IPS-18a (cell line): ENCODE measurements at regions not wholly inside any gene's neighbourhood (a gene's known extent, or its start where the extent isn't known, plus 50 kb on each side); places are given as distances from the start of the nearest gene placed in this dataset.
"Not testable (repeated sequence)": the region's sequence is repeated elsewhere in the genome, so short reads cannot be mapped to it uniquely, and the experiment has no call there.

Experiments
- H3K27ac ChIP-seq: one replicate; pipeline ENCODE4 v1.5.1; 2013; ENCODE audit warnings: low read length
- H3K27me3 ChIP-seq: one replicate; pipeline ENCODE4 v1.6.1; 2013; ENCODE audit warnings: mild to moderate bottlenecking, low read length; ENCODE audit not compliant: control insufficient read depth, insufficient read depth
- H3K36me3 ChIP-seq: one replicate; pipeline ENCODE4 v1.6.1; 2013; ENCODE audit warnings: low read depth, low read length; ENCODE audit not compliant: control insufficient read depth
- H3K4me1 ChIP-seq: one replicate; pipeline ENCODE4 v1.6.1; 2013; ENCODE audit warnings: low read depth, low read length; ENCODE audit not compliant: control insufficient read depth
- H3K4me3 ChIP-seq: one replicate; pipeline ENCODE4 v1.5.1; 2013; ENCODE audit warnings: low read length
- H3K9ac ChIP-seq: one replicate; pipeline ENCODE4 v1.6.1; 2013; ENCODE audit warnings: mild to moderate bottlenecking, low read length, moderate library complexity
- H3K9me3 ChIP-seq: one replicate; pipeline ENCODE4 v1.6.1; 2013; ENCODE audit warnings: low read depth, low read length; ENCODE audit not compliant: control insufficient read depth

- no peak overlapping the region for H3K4me3 ChIP-seq
- no peaks in the 10 kb centered on the region for H3K36me3 ChIP-seq
- H3K9ac ChIP-seq: no peak overlapping the region
- no peaks in the 10 kb centered on the region for H3K9me3 ChIP-seq
- no peak overlapping the region for H3K27ac ChIP-seq
- H3K27me3 ChIP-seq: no peaks in the 10 kb centered on the region
- no peaks in the 10 kb centered on the region for H3K4me1 ChIP-seq
These were observed 114.5 kb upstream of the LYPLAL1 start for GRCh38 chr1:219058891-219059820.

DNA sequence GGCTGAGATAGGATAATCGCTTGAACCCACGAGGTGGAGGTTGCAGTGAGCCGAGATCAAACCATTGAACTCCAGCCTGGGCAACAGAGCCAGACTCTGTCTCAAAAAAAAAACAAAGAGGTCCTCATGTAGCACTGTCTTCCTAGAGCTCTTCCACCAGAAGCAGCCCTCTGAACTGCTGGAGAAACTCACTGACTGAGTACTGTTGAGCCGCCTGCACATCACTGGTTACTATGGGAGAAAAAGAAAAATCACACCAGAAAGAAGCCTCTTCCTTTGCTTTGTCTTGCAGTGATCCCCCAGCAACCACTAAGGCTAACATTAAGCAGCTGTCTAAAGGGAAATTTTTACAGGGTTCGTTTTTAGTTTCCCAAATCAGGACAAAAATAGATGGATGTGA, 112.9 kb upstream of the LYPLAL1 start:
- H3K27me3 ChIP-seq: no peaks in the 10 kb centered on the region
- H3K9me3 ChIP-seq: no peaks in the 10 kb centered on the region
- H3K4me1 ChIP-seq: no peaks in the 10 kb centered on the region
- no peak overlapping the region for H3K9ac ChIP-seq
- H3K27ac ChIP-seq: no peak overlapping the region
- no peaks in the 10 kb centered on the region for H3K36me3 ChIP-seq
- no peak overlapping the region for H3K4me3 ChIP-seq

DNA sequence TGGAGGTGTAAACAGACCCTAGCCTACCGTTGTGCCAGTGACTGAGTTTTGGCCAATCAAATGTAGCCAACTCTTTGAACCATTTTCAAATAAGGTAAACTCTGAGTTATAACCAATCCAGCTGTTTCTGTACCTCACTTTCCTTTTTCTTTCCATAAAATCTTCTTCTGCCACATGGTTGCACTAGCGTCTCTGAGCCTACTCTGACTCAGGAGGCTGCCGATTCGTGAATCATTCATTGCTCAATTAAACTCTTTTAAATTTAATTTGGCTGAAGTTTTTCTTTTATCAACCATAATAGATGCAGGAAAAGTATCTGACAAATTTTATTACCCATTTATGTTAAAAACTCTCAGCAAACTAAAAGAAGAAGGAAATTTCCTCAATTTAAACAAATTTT, 111.5 kb upstream of the LYPLAL1 start:
- Histone ChIP-seq H3K9me3 (no peaks in the 10 kb centered on the region), H3K27me3 (no peaks in the 10 kb centered on the region), H3K9ac (no peak overlapping the region), H3K4me1 (no peaks in the 10 kb centered on the region), H3K27ac (no peak overlapping the region), H3K4me3 (no peak overlapping the region), H3K36me3 (no peaks in the 10 kb centered on the region)

- H3K27ac ChIP-seq: no peak overlapping the region
- H3K4me1 ChIP-seq: no peaks in the 10 kb centered on the region
- H3K9me3 ChIP-seq: no peaks in the 10 kb centered on the region
- no peaks in the 10 kb centered on the region for H3K36me3 ChIP-seq
- no peak overlapping the region for H3K9ac ChIP-seq
- no peak overlapping the region for H3K4me3 ChIP-seq
- no peaks in the 10 kb centered on the region for H3K27me3 ChIP-seq
These were observed 107.6 kb upstream of the LYPLAL1 start for GRCh38 chr1:219066098-219066497.

DNA sequence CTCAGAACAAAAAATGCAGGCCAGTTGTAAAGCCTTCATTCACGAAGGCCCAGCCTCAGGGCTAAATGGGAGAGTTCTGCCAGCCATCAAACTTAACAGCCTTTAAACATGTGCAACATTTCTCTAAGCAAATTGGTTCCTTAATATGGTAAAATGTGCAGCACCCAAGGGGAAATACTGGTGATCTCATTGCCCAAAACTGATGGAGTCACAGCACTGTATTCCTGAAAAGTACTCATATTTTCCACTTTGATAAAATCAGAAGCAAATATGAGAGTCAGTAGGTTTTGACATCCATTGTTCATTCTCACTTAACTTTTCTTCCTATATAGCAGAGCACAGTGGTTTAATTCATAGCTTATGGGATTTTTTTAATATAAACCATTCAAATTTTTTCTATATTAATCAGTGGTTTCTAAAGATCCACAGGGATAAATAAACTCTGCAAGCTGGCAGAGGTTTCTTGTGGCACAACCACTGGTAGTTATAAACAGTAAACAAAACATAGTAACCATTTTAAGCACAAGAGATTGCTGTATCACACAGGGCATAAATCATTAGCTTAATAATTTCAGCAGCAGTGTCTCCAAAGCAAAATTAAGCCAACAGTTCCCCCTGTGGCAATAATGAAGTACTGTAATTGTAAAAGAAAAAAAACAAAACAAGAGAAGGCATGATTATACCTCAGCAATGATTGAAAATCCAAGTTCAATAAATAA, 106.9 kb upstream of the LYPLAL1 start:
- no peaks in the 10 kb centered on the region for H3K9me3 ChIP-seq
- H3K4me3 ChIP-seq: no peak overlapping the region
- H3K4me1 ChIP-seq: no peaks in the 10 kb centered on the region
- H3K9ac ChIP-seq: no peak overlapping the region
- H3K27me3 ChIP-seq: no peaks in the 10 kb centered on the region
- H3K36me3 ChIP-seq: no peaks in the 10 kb centered on the region
- no peak overlapping the region for H3K27ac ChIP-seq

DNA sequence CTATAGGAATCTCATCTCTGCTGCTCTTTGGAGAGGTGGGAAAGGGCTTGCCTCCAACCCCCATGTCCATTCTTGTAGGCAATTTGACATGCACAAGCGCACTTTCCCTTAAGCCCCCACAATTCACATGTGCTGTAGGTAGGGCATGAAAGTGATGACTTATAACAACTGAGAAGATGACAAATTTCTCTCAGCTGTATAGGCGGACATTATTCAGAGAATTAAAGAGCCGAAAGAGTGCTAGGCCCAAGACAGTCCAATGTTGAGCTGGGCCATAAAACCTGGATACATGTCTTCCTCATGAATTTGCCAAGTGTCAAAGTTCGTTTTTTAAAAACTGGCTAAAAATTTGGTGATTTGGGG, 106.3 kb upstream of the LYPLAL1 start:
- no peak overlapping the region for H3K27ac ChIP-seq

DNA sequence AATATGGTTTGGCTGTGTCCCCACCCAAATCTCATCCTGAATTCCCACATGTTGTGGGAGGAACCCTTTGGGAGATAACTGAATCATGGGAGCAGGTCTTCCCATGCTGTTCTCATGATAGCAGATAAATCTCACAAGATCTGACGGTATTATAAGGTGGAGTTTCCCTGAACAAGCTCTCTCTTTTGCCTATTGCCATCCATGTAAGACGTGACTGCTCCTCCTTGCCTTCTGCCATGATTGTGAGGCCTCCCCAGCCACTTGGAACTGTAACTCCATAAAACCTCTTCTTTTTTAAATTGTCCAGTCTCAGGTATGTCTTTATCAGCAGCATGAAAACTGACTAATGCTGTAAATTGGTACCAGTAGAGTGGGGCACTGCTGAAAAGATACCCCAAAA, 103.3 kb upstream of the LYPLAL1 start:
- H3K27ac ChIP-seq, H3K36me3 ChIP-seq, H3K9me3 ChIP-seq, H3K9ac ChIP-seq, H3K27me3 ChIP-seq, H3K4me3 ChIP-seq, H3K4me1 ChIP-seq: not testable (repeated sequence)

More for the DNA sequence above, 106.3 kb upstream of the LYPLAL1 start:
- Histone ChIP-seq H3K36me3 (no peaks in the 10 kb centered on the region), H3K4me3 (no peak overlapping the region), H3K9ac (no peak overlapping the region), H3K27me3 (no peaks in the 10 kb centered on the region), H3K9me3 (no peaks in the 10 kb centered on the region), H3K4me1 (no peaks in the 10 kb centered on the region)

- H3K9me3 ChIP-seq: no peaks in the 10 kb centered on the region
- H3K36me3 ChIP-seq: no peaks in the 10 kb centered on the region
- no peak overlapping the region for H3K27ac ChIP-seq
- H3K27me3 ChIP-seq: no peaks in the 10 kb centered on the region
- H3K9ac ChIP-seq: no peak overlapping the region
- no peak overlapping the region for H3K4me3 ChIP-seq
- H3K4me1 ChIP-seq: no peaks in the 10 kb centered on the region
These were observed 102.5 kb upstream of the LYPLAL1 start for GRCh38 chr1:219071209-219071608.

DNA sequence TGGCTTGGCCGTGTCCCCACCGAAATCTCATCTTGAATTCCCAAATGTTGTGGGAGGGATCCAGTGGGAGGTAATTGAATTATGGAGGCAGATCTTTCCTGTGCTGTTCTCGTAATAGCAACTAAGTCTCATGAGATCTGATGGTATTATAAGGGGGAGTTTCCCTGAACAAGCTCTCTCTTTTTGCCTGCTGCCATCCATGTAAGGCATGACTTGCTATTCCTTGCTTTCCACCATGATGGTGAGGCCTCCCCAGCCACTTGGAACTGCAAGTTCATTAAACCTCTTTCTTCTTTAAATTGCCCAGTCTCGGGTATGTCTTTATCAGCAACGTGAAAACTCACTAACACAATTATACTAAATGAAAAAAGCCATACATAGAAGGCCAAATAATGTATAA, 101.3 kb upstream of the LYPLAL1 start:
- Histone ChIP-seq H3K27me3 (no peaks in the 10 kb centered on the region), H3K9ac (no peak overlapping the region)

GRCh38 chr1:219074084-219074728, 99.5 kb upstream of the LYPLAL1 start:
- no peak overlapping the region for H3K27ac ChIP-seq
- H3K4me1 ChIP-seq: peaks cover 3% of the 10 kb centered on the region
- no peak overlapping the region for H3K4me3 ChIP-seq
- no peaks in the 10 kb centered on the region for H3K36me3 ChIP-seq
- H3K9ac ChIP-seq: no peak overlapping the region
- H3K27me3 ChIP-seq: no peaks in the 10 kb centered on the region
- H3K9me3 ChIP-seq: no peaks in the 10 kb centered on the region

More for the DNA sequence above, 101.3 kb upstream of the LYPLAL1 start:
- Histone ChIP-seq H3K9me3 (no peaks in the 10 kb centered on the region), H3K4me3 (no peak overlapping the region), H3K4me1 (peaks cover 3% of the 10 kb centered on the region), H3K36me3 (no peaks in the 10 kb centered on the region), H3K27ac (no peak overlapping the region)

DNA sequence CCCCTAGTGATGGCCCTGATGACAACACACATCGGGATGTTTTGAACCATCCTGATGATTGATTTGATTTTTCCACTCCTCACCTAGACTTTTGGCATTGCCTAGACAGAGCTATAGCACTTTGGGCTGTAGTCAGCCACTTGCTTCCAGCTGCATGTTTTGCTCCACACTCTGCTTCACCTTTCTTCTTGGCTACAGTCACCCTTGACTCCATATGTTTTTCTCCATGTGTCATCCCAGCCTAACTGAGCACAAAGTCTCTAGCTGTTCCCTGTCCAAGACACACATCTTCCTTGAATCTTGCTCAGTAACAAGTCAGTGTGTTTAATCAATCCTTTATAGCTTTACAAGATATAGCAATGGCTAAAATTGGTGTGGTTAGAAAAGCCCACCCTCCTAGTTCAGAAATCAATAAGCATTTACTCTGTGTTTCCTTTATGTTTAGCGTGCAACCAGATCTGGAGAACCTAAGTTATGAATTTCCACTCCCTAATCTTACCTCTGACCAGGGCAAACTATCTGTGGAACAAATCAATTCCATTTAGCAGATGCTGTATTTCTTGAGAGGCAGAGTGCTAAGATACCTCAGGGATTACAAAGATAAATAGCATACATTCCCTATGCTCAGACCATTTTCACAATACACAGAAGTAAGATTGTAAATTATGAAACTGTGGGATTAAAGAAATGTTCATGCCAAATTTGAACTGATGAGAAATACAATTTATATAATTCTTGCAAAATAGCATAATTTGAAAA, 98.4 kb upstream of the LYPLAL1 start:
- Histone ChIP-seq H3K9ac (no peak overlapping the region), H3K4me1 (peaks cover 3% of the 10 kb centered on the region), H3K27ac (no peak overlapping the region), H3K9me3 (no peaks in the 10 kb centered on the region), H3K4me3 (no peak overlapping the region), H3K27me3 (no peaks in the 10 kb centered on the region), H3K36me3 (no peaks in the 10 kb centered on the region)
